Glomerular endothelial cell (primary cell): ENCODE measurements at regions not wholly inside any gene's neighbourhood (a gene's known extent, or its start where the extent isn't known, plus 50 kb on each side); places are given as distances from the start of the nearest gene placed in this dataset.

Experiments used
- DNase-seq: peaks from one replicate; pipeline ENCODE4 v3.0.0-alpha.2; 2011; ENCODE audit warnings: low read depth, low spot score; ENCODE audit errors: extremely low read depth

- DNase-seq: no peak
Observed at GRCh38 chr3:187994221-187995042, 159.5 kb upstream of the LPP start.

GRCh38 chr3:187995043-187995400 is 158.9 kb upstream of the LPP start:
- no peak for DNase-seq

- DNase-seq: no peak
Observed at GRCh38 chr3:187995667-187996066, 158.3 kb upstream of the LPP start.

- no peak for DNase-seq
Observed at GRCh38 chr3:187996609-187997008, 157.3 kb upstream of the LPP start.

- DNase-seq: no peak
Observed at GRCh38 chr3:187997490-187997889, 156.5 kb upstream of the LPP start.

GRCh38 chr3:187997946-187998561 is 155.9 kb upstream of the LPP start:
- no peak for DNase-seq

- no peak for DNase-seq
Observed at GRCh38 chr3:187998611-187999010, 155.3 kb upstream of the LPP start.

GRCh38 chr3:187999821-188000220 is 154.1 kb upstream of the LPP start:
- DNase-seq: no peak

GRCh38 chr3:188000361-188000861 is 153.5 kb upstream of the LPP start:
- DNase-seq: no peak

GRCh38 chr3:188001093-188001492 is 152.9 kb upstream of the LPP start:
- no peak for DNase-seq

- no peak for DNase-seq
Observed at GRCh38 chr3:188001926-188002325, 152.0 kb upstream of the LPP start.

GRCh38 chr3:188002626-188003138 is 151.3 kb upstream of the LPP start:
- no peak for DNase-seq

- no peak for DNase-seq
Observed at GRCh38 chr3:188003188-188004171, 150.5 kb upstream of the LPP start.

GRCh38 chr3:188006726-188007393 is 147.1 kb upstream of the LPP start:
- peak; percentile 55 for DNase-seq

GRCh38 chr3:188007897-188008296 is 146.1 kb upstream of the LPP start:
- no peak for DNase-seq

- no peak for DNase-seq
Observed at GRCh38 chr3:188008582-188009213, 145.3 kb upstream of the LPP start.

GRCh38 chr3:188010478-188010877 is 143.5 kb upstream of the LPP start:
- no peak for DNase-seq

- DNase-seq: no peak
Observed at GRCh38 chr3:188019727-188020126, 134.2 kb upstream of the LPP start.

- no peak for DNase-seq
Observed at GRCh38 chr3:188021041-188021440, 132.9 kb upstream of the LPP start.

- DNase-seq: no peak
Observed at GRCh38 chr3:188021502-188022040, 132.4 kb upstream of the LPP start.
